Putamen (tissue), 1 donor: ENCODE measurements at regions not wholly inside any gene's neighbourhood (a gene's known extent, or its start where the extent isn't known, plus 50 kb on each side); places are given as distances from the start of the nearest gene placed in this dataset.
"Not testable (repeated sequence)": the region's sequence is repeated elsewhere in the genome, so short reads cannot be mapped to it uniquely, and the experiment has no call there.

Source experiments
- DNase-seq: peaks from one replicate; pipeline ENCODE4 v3.0.0-alpha.2; 2016; ENCODE audit warnings: low spot score

GRCh38 chr3:170651260-170651845 lies 65.5 kb upstream of the SLC7A14 start:
- DNase-seq = no peak

DNA sequence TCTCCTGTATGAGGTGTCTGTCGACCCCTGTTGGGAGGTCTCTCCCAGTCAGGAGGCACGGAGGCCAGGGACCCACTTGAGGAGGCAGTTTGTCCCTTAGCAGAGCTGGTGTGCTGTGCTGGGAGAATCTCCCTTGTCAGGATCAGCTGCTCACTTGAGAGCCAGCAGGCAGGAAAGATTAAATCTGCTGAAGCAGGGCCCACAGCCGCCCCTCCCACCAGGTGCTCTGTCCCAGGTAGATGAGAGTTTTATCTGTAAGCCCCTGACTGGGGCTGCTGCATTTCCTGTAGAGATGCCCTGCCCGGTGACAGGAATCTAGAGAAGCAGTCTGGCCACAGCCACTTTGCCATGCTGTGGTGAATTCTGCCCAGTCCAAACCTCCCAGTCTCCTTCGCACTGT lies 64.7 kb upstream of the SLC7A14 start:
- not testable (repeated sequence) for DNase-seq

GRCh38 chr3:170644711-170645110 lies 58.8 kb upstream of the SLC7A14 start:
- DNase-seq = no peak

DNA sequence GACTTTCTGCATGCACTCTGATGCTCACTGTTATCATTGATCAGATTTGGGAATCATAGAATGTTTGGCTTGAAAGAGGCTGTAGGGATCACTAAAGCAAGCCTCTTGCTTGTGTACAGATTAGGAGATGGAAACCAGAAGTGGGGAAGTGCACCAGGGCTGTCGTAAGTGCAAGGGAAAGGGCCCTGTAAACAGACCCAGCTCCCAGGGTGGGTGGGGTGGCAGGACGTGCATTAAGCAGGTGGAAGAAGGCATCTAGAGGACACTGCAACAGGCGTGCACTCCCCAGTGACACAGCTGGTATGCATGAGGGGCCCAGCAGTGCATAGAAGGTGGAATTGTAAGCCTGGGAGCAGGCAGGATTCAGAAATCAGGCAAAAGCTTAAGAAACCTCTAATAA lies 58.0 kb upstream of the SLC7A14 start:
- DNase-seq = no peak

- DNase-seq = peak; percentile 91
Measured at GRCh38 chr3:170642882-170643601, 57.2 kb upstream of the SLC7A14 start.

- DNase-seq = no peak
Measured at GRCh38 chr3:170641510-170642236, 55.8 kb upstream of the SLC7A14 start.

DNA sequence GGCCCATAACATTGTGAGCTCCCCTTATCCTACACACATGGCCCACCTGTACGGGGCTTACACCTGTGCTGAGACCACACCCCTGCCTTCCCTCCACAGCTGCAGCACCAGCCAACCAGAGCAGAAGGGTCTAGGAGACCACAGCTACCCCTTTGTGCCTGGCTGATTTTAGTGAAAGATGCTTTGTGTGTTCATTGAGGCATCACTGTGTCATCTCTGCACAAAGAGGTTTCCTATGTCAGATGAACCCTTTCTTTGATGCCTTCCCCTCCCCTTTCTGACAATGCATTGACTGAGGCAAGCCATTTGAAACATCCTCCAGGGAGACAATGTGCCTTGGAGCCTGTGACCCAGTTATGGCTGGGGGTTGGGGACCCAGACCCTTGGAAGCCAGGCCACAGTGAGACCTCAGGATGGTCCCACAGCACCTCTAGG lies 54.9 kb upstream of the SLC7A14 start:
- DNase-seq = peak; percentile 90

DNA sequence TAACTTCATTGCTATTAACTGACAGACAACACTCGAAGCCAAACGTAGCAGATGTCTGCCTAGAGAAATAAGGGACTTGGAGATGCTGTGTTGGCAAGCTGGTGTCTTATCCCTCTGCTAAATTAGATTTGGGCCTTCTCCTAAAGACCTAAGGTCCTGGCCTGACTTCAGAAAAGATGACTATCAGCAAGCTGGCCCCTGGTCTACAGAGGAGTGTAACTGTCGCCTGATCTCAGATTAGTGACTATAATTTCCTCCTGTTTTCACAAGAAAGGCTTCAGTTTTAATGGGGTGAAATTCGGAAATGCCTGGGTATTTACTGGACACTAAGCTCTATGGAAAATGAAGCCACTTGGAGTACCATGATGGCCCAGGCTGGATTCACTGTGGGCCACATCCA lies 53.1 kb upstream of the SLC7A14 start:
- DNase-seq = no peak

DNA sequence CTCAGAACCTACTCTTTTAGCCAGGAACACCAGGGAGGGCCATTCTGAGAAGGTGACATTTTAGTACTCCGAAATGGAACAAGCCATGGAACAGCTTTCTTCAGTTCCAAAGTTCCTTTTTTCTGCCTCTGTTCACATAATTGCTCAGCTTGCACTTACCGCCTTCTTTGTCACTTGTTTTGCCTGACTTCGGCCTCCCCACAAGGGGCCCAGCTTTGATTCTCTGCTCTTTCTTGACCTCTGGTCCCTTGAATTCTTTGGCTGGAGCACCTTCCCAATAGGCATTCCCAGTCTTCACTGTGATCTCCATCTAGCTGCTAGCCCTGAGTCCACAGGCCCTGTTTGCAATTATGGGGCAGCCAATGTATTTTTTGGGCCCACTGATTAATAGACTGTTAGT lies 51.4 kb upstream of the SLC7A14 start:
- DNase-seq = no peak

DNA sequence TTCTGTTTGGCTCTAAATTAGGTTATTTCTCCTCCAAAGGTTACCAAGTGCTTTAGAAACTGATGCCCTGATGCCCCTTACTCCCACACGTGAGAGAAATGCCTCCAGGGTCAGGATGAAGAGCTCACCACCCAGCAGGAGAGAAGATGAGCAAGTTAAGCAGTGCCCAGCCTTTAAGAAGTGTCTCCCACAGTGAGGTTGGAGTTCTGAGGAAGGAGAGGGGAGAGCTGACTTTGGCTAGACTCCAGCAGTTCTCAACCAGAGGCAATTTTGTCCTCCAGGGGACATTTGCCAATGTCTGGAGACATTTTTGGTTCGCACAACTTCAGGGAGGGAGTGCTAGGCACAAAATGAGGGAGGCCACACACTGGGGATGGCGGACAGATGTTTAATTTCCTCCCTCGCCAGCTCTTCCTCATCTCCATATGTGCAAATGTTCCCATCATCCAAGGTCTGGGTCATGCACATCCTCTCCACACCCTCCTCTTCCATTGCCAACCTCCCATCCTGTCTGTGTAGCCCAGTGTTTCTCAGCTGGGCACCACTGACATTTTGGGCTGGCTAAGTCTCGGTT lies 50.6 kb upstream of the SLC7A14 start:
- no peak for DNase-seq
